Small intestine (tissue), 7 donors: ENCODE measurements at regions not wholly inside any gene's neighbourhood (a gene's known extent, or its start where the extent isn't known, plus 50 kb on each side); places are given as distances from the start of the nearest gene placed in this dataset.

Experiments
- DNase-seq, 2 donors: peaks; one replicate each; pipeline versions ENCODE4 v3.0.0 to v3.0.0-alpha.2; 2013
- FAIRE-seq: peaks from 2 replicates; lab custom pipeline; 2012; peaks lifted over from hg19 to GRCh38; lab: Jason Lieb, UNC
- H3K27ac ChIP-seq, 3 donors: one replicate each; pipeline ENCODE4 v1.5.1; 2013; ENCODE audit warnings: low read length in 2 of 3, mild to moderate bottlenecking in 2 of 3, control low read depth in 1 of 3, inconsistent platforms in 1 of 3, low read depth in 1 of 3, moderate library complexity in 1 of 3
- H3K27me3 ChIP-seq, 3 donors: one replicate each; pipeline ENCODE4 v1.6.1; 2013; ENCODE audit warnings: low read length in 3 of 3, inconsistent platforms in 1 of 3; ENCODE audit not compliant: control insufficient read depth in 3 of 3, insufficient read depth in 3 of 3
- H3K36me3 ChIP-seq, 3 donors: one replicate each; pipeline ENCODE4 v1.6.1; 2013; ENCODE audit warnings: low read length in 3 of 3, inconsistent platforms in 1 of 3, low read depth in 1 of 3, mild to moderate bottlenecking in 1 of 3, moderate library complexity in 1 of 3; ENCODE audit not compliant: control insufficient read depth in 3 of 3, insufficient read depth in 2 of 3
- H3K4me1 ChIP-seq, 3 donors: one replicate each; pipeline ENCODE4 v1.6.1; 2013; ENCODE audit warnings: low read length in 2 of 3, inconsistent platforms in 1 of 3, low read depth in 1 of 3, mild to moderate bottlenecking in 1 of 3, moderate library complexity in 1 of 3; ENCODE audit not compliant: control insufficient read depth in 3 of 3, insufficient read depth in 2 of 3
- H3K4me3 ChIP-seq, 3 donors: one replicate each; pipeline ENCODE4 v1.5.1; 2013; ENCODE audit warnings: low read length in 3 of 3, control low read depth in 1 of 3, inconsistent platforms in 1 of 3, low read depth in 1 of 3, mild to moderate bottlenecking in 1 of 3, moderate library complexity in 1 of 3
- H3K9me3 ChIP-seq, 2 donors: one replicate each; pipeline ENCODE4 v1.6.1; 2013; ENCODE audit warnings: low read depth in 1 of 2, low read length in 1 of 2; ENCODE audit not compliant: control insufficient read depth in 2 of 2, insufficient read depth in 1 of 2
- WGBS, 3 donors: extraction: QIAGEN DNeasy Blood & Tissue Kit; methylation state at CpG; one replicate each; pipeline ENCODE4 v1.1.7; 2013; 5-methylcytosine and 5-hydroxymethylcytosine counted together
- donor health status: healthy with polysubstance abuse.
- donor health status: control.
- donor health status: control.
- donor health status: Bipolar disorder and iron deficiency.
- donor health status: healthy.

DNA sequence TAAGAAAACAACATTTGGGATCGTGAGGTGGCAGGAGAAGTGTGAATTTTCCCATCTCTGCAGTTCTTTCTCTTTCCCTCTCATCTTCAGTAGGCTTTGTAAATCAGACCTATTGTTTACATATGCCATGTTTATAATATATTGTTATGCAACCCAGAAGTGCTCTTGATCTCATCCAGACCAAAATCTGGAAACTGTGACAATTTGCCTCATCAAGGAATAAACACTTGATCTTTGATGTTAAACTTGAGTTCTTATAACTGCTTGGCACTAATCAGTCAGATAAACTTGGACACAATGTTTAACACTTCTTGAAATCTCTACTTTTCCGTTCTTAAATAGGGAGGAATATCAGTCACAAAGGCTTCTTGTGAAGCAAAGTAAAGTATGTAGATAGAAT lies 384.7 kb downstream of the DMRT2 start:
- 36 to 52% (median 48%) methylated on average over 2 of the region's 2 CpGs for WGBS, 3 donors
- Histone ChIP-seq H3K9me3 (no peaks in the 10 kb centered on the region), H3K27ac (no peak overlapping the region), H3K4me1 (no peaks in the 10 kb centered on the region), H3K4me3 (no peak overlapping the region), H3K27me3 (no peaks in the 10 kb centered on the region), H3K36me3 (no peaks in the 10 kb centered on the region)
- DNase-seq (no peak), FAIRE-seq (no peak)

- DNase-seq (no peak), FAIRE-seq (no peak)
- Histone ChIP-seq H3K27me3 (no peaks in the 10 kb centered on the region), H3K4me3 (no peak overlapping the region), H3K9me3 (no peaks in the 10 kb centered on the region), H3K36me3 (no peaks in the 10 kb centered on the region), H3K4me1 (no peaks in the 10 kb centered on the region), H3K27ac (no peak overlapping the region)
- 69 to 82% (median 75%) methylated on average over 3 of the region's 3 CpGs for WGBS, 3 donors
Observed at GRCh38 chr9:1440256-1440655, 390.1 kb downstream of the DMRT2 start.

DNA sequence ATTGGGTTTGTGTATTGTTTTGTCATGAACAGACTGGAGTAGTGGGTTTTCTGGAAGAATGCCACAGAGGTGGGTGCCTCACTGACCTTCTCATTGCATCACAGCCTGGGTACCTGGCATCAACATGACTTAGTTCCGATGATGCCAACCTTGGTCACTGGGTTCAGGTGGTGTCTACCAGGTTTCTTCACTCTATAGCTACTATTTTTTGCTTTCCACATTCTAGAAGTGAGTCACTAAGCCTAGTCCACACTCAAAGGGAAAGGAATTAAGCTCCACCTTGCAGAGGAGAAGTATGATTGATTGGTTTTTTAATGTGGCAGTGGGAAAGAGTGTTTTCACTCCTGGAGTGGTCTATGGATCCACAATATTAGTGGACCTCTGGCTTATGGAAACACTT lies 391.9 kb downstream of the DMRT2 start:
- DNase-seq (no peak), FAIRE-seq (no peak)
- Histone ChIP-seq H3K27me3 (no peaks in the 10 kb centered on the region), H3K27ac (no peak overlapping the region), H3K4me1 (no peaks in the 10 kb centered on the region), H3K9me3 (no peaks in the 10 kb centered on the region), H3K4me3 (no peak overlapping the region), H3K36me3 (no peaks in the 10 kb centered on the region)
- WGBS, 3 donors = 91 to 95% (median 95%) methylated on average over 1 of the region's 1 CpG

GRCh38 chr9:1443450-1443849 lies 393.3 kb downstream of the DMRT2 start:
- WGBS, 3 donors = 86 to 97% (median 90%) methylated on average over 1 of the region's 1 CpG
- no peak for DNase-seq
- no peak for FAIRE-seq

DNA sequence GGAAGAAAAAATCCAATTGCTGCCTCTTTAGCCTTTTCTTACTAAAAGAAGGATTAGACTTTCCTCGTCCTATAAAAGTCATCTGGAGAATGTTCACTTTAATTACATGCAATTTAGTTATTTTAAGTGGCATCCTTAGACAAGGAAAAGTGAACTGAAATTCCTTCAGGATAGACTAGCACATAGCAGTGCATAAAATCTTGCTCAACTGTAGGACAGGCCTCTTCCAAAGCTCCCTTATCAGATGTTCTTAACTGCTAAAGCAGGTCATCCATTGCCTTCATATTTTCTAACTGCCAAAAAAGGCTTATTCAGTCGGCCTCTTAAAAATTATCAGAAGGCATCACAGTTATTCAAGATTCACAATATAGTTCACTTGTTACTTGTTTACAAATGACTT lies 396.5 kb downstream of the DMRT2 start:
- H3K27ac ChIP-seq = no peak overlapping the region
- WGBS, 3 donors = 75 to 82% (median 82%) methylated on average over 2 of the region's 2 CpGs

More at GRCh38 chr9:1443450-1443849, 393.3 kb downstream of the DMRT2 start:
- no peak overlapping the region for H3K4me3 ChIP-seq
- no peak overlapping the region for H3K27ac ChIP-seq
- no peaks in the 10 kb centered on the region for H3K4me1 ChIP-seq
- no peaks in the 10 kb centered on the region for H3K9me3 ChIP-seq
- H3K36me3 ChIP-seq = no peaks in the 10 kb centered on the region
- no peaks in the 10 kb centered on the region for H3K27me3 ChIP-seq

GRCh38 chr9:1453636-1454035 lies 403.5 kb downstream of the DMRT2 start:
- 42 to 73% (median 58%) methylated on average over 4 of the region's 4 CpGs for WGBS, 3 donors
- Histone ChIP-seq H3K9me3 (no peaks in the 10 kb centered on the region), H3K4me1 (no peaks in the 10 kb centered on the region), H3K27me3 (no peaks in the 10 kb centered on the region), H3K4me3 (no peak overlapping the region), H3K27ac (no peak overlapping the region), H3K36me3 (no peaks in the 10 kb centered on the region)
- FAIRE-seq = no peak
- no peak for DNase-seq

More for the DNA sequence above, 396.5 kb downstream of the DMRT2 start:
- DNase-seq = no peak
- H3K4me1 ChIP-seq = no peaks in the 10 kb centered on the region
- no peak for FAIRE-seq
- H3K9me3 ChIP-seq = no peaks in the 10 kb centered on the region
- no peaks in the 10 kb centered on the region for H3K36me3 ChIP-seq
- H3K4me3 ChIP-seq = no peak overlapping the region
- no peaks in the 10 kb centered on the region for H3K27me3 ChIP-seq

- FAIRE-seq = no peak
Observed at GRCh38 chr9:1454211-1454610, 404.1 kb downstream of the DMRT2 start.

DNA sequence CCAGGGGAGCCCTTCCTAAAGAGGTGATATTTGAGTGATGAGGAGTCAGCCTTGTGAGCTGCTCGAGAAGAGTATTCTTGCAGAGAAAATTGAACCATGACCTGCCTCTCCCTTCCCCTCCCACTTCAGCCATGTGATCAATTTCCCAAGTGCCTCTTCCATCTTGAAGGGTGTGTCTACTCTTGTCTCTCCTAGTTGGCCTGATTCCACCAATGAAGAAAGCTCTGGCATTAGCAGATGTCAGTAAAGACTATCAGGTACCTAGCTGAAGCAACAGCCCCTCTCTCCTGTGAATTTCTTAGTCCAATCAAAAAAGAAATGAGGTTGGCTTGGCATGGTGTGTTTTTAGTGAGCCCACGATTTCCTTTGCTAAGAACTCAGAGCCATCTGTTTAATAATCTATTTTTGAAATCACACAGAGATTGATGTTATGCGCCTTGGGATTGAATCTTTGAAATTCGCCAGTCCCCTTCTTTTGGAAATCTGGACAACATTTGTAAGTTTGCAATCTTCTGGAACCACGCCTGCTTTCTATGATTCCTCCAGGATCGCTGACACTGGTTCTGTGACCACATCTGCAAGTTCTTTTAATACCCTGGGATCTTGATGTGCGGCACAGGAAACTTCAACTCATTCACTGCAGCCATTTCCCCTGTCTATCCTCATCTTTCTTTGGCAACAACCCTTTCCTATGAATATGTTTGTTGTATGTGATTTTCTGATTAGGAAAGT lies 404.6 kb downstream of the DMRT2 start:
- no peaks in the 10 kb centered on the region for H3K27me3 ChIP-seq
- FAIRE-seq = no peak
- no peaks in the 10 kb centered on the region for H3K36me3 ChIP-seq
- no peaks in the 10 kb centered on the region for H3K4me1 ChIP-seq
- DNase-seq = no peak
- H3K27ac ChIP-seq = no peak overlapping the region
- H3K4me3 ChIP-seq = no peak overlapping the region
- WGBS, 3 donors = 66 to 72% (median 69%) methylated on average over 7 of the region's 7 CpGs
- H3K9me3 ChIP-seq = no peaks in the 10 kb centered on the region

More at GRCh38 chr9:1454211-1454610, 404.1 kb downstream of the DMRT2 start:
- WGBS, 3 donors = 31 to 56% (median 46%) methylated on average over 1 of the region's 1 CpG
- no peaks in the 10 kb centered on the region for H3K27me3 ChIP-seq
- no peak overlapping the region for H3K27ac ChIP-seq
- H3K9me3 ChIP-seq = no peaks in the 10 kb centered on the region
- DNase-seq = no peak
- no peak overlapping the region for H3K4me3 ChIP-seq
- H3K4me1 ChIP-seq = no peaks in the 10 kb centered on the region
- no peaks in the 10 kb centered on the region for H3K36me3 ChIP-seq

DNA sequence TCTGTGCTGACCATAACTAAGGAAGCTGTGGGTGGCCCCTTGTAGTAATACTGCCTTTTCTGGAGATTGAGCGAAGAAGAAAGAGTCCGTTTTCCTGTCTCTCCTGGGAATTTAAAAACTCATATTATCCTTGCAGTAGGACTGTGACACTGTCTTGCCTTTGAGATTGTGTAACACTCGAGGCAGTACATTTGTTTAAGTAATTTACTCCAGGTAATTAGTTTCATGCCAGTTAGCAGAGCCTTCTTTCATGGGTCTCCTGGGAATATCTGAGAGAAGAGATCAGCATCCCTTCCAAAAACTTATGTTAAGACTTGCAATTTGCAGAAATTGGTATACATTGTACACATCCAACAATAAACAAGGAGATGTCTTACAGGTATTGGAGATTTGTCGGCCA lies 405.6 kb downstream of the DMRT2 start:
- H3K4me3 ChIP-seq = no peak overlapping the region
- FAIRE-seq (no peak), DNase-seq (no peak)
- H3K9me3 ChIP-seq = no peaks in the 10 kb centered on the region
- no peaks in the 10 kb centered on the region for H3K4me1 ChIP-seq
- 60 to 71% (median 67%) methylated on average over 4 of the region's 4 CpGs for WGBS, 3 donors
- no peaks in the 10 kb centered on the region for H3K36me3 ChIP-seq
- no peaks in the 10 kb centered on the region for H3K27me3 ChIP-seq
- no peak overlapping the region for H3K27ac ChIP-seq
